ENCODE measurements at regions not wholly inside any gene's neighbourhood (a gene's known extent, or its start where the extent isn't known, plus 50 kb on each side); places are given as distances from the start of the nearest gene placed in this dataset.

DNA sequence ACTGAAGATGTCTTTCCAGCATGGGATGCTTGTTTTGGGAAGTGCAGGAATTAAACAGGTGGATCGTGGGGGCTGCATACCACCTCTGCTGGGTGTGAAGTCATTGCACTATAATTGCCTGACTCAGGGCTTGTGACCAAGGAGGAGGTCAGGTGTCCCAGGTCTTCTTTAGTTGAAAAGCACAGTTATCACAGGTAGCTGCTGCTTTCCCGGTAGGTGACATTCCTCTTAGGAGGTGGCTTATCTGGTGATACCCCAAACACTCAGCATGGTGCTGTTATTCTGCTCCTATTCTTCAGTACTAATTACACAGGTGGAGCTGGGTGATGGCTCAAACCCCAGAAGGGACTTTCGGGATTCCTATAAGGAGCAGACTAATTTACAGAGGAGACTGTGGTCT, 320.3 kb upstream of the PLXNA2 start:
- TF ChIP-seq EGR1 (IDR thresholded peaks at IDR 0.05) (no peak), NFIC (IDR thresholded peaks at IDR 0.05) (no peak), TCF12 (IDR thresholded peaks at IDR 0.05; ENCODE audit: low read depth) (no peak), CEBPB (IDR thresholded peaks at IDR 0.05) (no peak), YY1 (IDR thresholded peaks at IDR 0.05; ENCODE audit: low read depth) (no peak), TEAD4 (IDR thresholded peaks at IDR 0.05) (no peak), RAD21 (IDR thresholded peaks at IDR 0.05; ENCODE audit: low read depth) (no peak), ZBTB7A (IDR thresholded peaks at IDR 0.05; ENCODE audit: low read depth) (no peak)
- TF ChIP-seq, protein P1, sequence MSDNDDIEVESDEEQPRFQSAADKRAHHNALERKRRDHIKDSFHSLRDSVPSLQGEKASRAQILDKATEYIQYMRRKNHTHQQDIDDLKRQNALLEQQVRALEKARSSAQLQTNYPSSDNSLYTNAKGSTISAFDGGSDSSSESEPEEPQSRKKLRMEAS (IDR thresholded peaks at IDR 0.05), result no peak
- TF ChIP-seq, protein P2, sequence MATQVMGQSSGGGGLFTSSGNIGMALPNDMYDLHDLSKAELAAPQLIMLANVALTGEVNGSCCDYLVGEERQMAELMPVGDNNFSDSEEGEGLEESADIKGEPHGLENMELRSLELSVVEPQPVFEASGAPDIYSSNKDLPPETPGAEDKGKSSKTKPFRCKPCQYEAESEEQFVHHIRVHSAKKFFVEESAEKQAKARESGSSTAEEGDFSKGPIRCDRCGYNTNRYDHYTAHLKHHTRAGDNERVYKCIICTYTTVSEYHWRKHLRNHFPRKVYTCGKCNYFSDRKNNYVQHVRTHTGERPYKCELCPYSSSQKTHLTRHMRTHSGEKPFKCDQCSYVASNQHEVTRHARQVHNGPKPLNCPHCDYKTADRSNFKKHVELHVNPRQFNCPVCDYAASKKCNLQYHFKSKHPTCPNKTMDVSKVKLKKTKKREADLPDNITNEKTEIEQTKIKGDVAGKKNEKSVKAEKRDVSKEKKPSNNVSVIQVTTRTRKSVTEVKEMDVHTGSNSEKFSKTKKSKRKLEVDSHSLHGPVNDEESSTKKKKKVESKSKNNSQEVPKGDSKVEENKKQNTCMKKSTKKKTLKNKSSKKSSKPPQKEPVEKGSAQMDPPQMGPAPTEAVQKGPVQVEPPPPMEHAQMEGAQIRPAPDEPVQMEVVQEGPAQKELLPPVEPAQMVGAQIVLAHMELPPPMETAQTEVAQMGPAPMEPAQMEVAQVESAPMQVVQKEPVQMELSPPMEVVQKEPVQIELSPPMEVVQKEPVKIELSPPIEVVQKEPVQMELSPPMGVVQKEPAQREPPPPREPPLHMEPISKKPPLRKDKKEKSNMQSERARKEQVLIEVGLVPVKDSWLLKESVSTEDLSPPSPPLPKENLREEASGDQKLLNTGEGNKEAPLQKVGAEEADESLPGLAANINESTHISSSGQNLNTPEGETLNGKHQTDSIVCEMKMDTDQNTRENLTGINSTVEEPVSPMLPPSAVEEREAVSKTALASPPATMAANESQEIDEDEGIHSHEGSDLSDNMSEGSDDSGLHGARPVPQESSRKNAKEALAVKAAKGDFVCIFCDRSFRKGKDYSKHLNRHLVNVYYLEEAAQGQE (IDR thresholded peaks at IDR 0.05; ENCODE audit: low read depth), result no peak

DNA sequence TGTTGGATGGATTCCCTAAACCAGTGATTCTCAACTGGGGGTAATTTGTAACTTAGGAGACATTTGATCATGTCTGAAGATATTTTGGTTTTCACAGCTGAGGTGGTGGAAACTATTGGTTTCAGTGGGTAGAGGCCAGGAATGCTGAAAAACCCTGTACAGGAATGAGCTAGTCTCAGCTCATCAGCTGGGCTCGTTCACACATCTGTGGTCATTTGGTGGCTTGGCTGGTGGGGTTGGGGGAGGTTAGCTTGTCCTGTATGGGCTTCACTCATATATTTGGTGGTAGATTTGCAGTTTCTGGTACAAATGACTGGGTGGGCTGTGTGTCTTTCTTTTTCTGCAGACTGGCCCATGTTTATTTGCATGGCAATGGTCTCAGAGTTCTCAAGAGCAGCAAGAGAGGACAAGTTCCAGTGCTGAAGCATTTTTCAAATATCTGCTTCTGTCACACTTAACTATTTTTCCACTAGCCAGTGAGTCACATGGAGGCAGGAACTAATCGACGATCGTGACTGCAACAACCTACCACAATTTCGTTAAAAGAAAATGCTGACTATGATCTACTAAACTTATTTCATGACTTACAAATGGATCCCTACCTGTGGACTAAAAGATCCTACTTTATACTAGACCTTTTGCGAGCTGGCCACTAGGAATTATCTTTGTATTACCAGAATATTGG, 321.7 kb upstream of the PLXNA2 start:
- no peak for TF ChIP-seq TAF1 (IDR thresholded peaks at IDR 0.05; ENCODE audit: low read depth)
- TF ChIP-seq FOXM1 (IDR thresholded peaks at IDR 0.05; ENCODE audit: borderline replicate concordance, low read depth), result no peak
- TF ChIP-seq EP300 (IDR thresholded peaks at IDR 0.05; ENCODE audit: borderline replicate concordance), result no peak

DNA sequence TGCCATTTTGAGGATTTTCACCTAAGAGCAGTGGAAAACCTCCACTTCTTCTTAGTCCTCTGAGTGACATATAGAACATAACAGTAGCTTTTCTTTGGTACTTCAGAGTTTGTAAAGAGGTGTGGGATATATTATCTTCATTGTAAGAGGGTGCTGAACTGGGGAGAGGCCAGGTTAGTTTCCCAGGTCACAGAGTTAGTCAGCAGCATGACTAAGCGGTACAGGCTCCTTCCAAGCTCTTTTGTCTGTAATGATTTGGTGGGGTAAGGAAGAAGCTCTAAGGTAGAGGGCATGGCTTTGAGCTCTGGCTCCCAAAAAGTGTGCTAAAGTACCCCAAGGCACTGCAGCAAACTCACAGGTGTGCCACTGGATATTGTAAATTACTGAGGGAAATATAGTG, 325.0 kb upstream of the PLXNA2 start:
- TF ChIP-seq ZBTB7A (IDR thresholded peaks at IDR 0.05; ENCODE audit: low read depth) (no peak), CREB1 (IDR thresholded peaks at IDR 0.05; ENCODE audit: low read depth) (no peak), EP300 (IDR thresholded peaks at IDR 0.05; ENCODE audit: borderline replicate concordance) (no peak), CEBPB (IDR thresholded peaks at IDR 0.05) (no peak), RAD21 (IDR thresholded peaks at IDR 0.05; ENCODE audit: low read depth) (no peak), YY1 (IDR thresholded peaks at IDR 0.05; ENCODE audit: low read depth) (no peak), TEAD4 (IDR thresholded peaks at IDR 0.05) (no peak), NFIC (IDR thresholded peaks at IDR 0.05) (no peak), FOXM1 (IDR thresholded peaks at IDR 0.05; ENCODE audit: borderline replicate concordance, low read depth) (no peak), TCF12 (IDR thresholded peaks at IDR 0.05; ENCODE audit: low read depth) (no peak)
- TF ChIP-seq, protein P2 (IDR thresholded peaks at IDR 0.05; ENCODE audit: low read depth), result no peak
- TF ChIP-seq, protein P1 (IDR thresholded peaks at IDR 0.05), result no peak
- TF ChIP-seq, protein P3, sequence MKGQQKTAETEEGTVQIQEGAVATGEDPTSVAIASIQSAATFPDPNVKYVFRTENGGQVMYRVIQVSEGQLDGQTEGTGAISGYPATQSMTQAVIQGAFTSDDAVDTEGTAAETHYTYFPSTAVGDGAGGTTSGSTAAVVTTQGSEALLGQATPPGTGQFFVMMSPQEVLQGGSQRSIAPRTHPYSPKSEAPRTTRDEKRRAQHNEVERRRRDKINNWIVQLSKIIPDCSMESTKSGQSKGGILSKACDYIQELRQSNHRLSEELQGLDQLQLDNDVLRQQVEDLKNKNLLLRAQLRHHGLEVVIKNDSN (IDR thresholded peaks at IDR 0.05), result no peak

DNA sequence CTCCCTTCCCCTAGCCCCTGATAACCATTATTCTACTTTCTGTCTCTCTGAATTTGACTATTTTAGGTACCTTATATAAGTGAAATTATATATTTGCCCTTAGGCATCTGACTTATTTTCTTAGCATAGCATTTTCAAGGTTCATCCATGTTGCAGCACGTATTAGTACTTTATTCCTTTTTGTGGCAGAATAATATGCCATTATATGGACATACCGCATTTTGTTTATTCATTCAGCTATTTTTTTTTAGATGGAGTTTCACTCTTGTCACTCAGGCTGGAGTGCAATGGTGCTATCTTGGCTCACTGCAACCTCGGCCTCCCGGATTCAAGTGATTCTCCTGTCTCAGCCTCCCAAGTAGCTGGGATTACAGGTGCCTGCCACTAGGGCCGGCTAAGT, 326.2 kb upstream of the PLXNA2 start:
- TF ChIP-seq, protein P2 (IDR thresholded peaks at IDR 0.05; ENCODE audit: low read depth), result no peak
- TF ChIP-seq EP300 (IDR thresholded peaks at IDR 0.05; ENCODE audit: borderline replicate concordance), result no peak

DNA sequence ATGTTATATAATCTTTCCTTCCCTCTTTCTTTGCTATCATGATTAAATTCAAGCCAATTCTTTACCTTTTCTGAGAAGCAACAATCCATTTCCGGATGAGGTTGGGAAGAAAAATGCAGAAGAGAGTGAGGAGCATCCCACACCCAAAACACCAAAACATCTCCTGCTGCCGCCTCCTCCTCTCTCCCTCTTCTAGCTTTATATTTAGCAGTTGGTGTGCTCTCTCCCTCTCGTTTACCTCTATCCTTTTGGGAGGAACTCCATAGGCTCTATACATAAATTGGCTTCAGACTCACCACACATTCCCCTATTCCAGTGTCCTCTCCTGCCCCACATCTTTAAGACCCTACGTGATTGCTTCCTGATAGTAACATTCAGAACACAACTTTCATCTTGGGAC, 332.2 kb upstream of the PLXNA2 start:
- TF ChIP-seq EGR1 (IDR thresholded peaks at IDR 0.05) (no peak), TEAD4 (IDR thresholded peaks at IDR 0.05) (no peak), YY1 (IDR thresholded peaks at IDR 0.05; ENCODE audit: low read depth) (no peak), ZBTB7A (IDR thresholded peaks at IDR 0.05; ENCODE audit: low read depth) (no peak), NFIC (IDR thresholded peaks at IDR 0.05) (no peak), TAF1 (IDR thresholded peaks at IDR 0.05; ENCODE audit: low read depth) (no peak)
- TF ChIP-seq, protein P2 (IDR thresholded peaks at IDR 0.05; ENCODE audit: low read depth), result no peak

All from Ishikawa (cell line).